ENCODE measurements at regions not wholly inside any gene's neighbourhood (a gene's known extent, or its start where the extent isn't known, plus 50 kb on each side); places are given as distances from the start of the nearest gene placed in this dataset.
"Not testable (repeated sequence)": the region's sequence is repeated elsewhere in the genome, so short reads cannot be mapped to it uniquely, and the experiment has no call there.

GRCh38 chr4:131883181-131883580 lies 1265.9 kb upstream of the PCDH10 start:
- DNase-seq (ENCODE audit: low spot score) = not testable (repeated sequence)

- not testable (repeated sequence) for DNase-seq (ENCODE audit: low spot score)
These were observed 1223.4 kb upstream of the PCDH10 start for GRCh38 chr4:131925662-131926061.

- not testable (repeated sequence) for DNase-seq (ENCODE audit: low spot score)
These were observed 1181.4 kb upstream of the PCDH10 start for GRCh38 chr4:131967646-131968045.

GRCh38 chr4:131974730-131975129 lies 1174.4 kb upstream of the PCDH10 start:
- DNase-seq (ENCODE audit: low spot score) = no peak

- DNase-seq (ENCODE audit: low spot score) = not testable (repeated sequence)
These were observed 1173.6 kb upstream of the PCDH10 start for GRCh38 chr4:131975276-131976132.

- not testable (repeated sequence) for DNase-seq (ENCODE audit: low spot score)
These were observed 1172.7 kb upstream of the PCDH10 start for GRCh38 chr4:131976133-131977002.

- no peak for DNase-seq (ENCODE audit: low spot score)
These were observed 1171.0 kb upstream of the PCDH10 start for GRCh38 chr4:131978120-131978519.

- no peak for DNase-seq (ENCODE audit: low spot score)
These were observed 1159.5 kb upstream of the PCDH10 start for GRCh38 chr4:131989576-131989975.

- no peak for DNase-seq (ENCODE audit: low spot score)
These were observed 1147.6 kb upstream of the PCDH10 start for GRCh38 chr4:132001542-132001941.

GRCh38 chr4:132003593-132003992 lies 1145.5 kb upstream of the PCDH10 start:
- DNase-seq (ENCODE audit: low spot score) = no peak

- no peak for DNase-seq (ENCODE audit: low spot score)
These were observed 1133.8 kb upstream of the PCDH10 start for GRCh38 chr4:132015321-132015720.

GRCh38 chr4:132016703-132017350 lies 1132.3 kb upstream of the PCDH10 start:
- no peak for DNase-seq (ENCODE audit: low spot score)

- no peak for DNase-seq (ENCODE audit: low spot score)
These were observed 1122.9 kb upstream of the PCDH10 start for GRCh38 chr4:132026166-132026565.

GRCh38 chr4:132026816-132027215 lies 1122.3 kb upstream of the PCDH10 start:
- DNase-seq (ENCODE audit: low spot score) = no peak

- no peak for DNase-seq (ENCODE audit: low spot score)
These were observed 1092.6 kb upstream of the PCDH10 start for GRCh38 chr4:132056496-132056895.

- DNase-seq (ENCODE audit: low spot score) = no peak
These were observed 1089.9 kb upstream of the PCDH10 start for GRCh38 chr4:132059227-132059626.

GRCh38 chr4:132062611-132063239 lies 1086.4 kb upstream of the PCDH10 start:
- no peak for DNase-seq (ENCODE audit: low spot score)

- no peak for DNase-seq (ENCODE audit: low spot score)
These were observed 1085.3 kb upstream of the PCDH10 start for GRCh38 chr4:132063829-132064228.

- DNase-seq (ENCODE audit: low spot score) = no peak
These were observed 1083.1 kb upstream of the PCDH10 start for GRCh38 chr4:132065940-132066495.

- DNase-seq (ENCODE audit: low spot score) = no peak
These were observed 1077.3 kb upstream of the PCDH10 start for GRCh38 chr4:132071815-132072214.

GRCh38 chr4:132076829-132077228 lies 1072.3 kb upstream of the PCDH10 start:
- no peak for DNase-seq (ENCODE audit: low spot score)

- DNase-seq (ENCODE audit: low spot score) = no peak
These were observed 1064.0 kb upstream of the PCDH10 start for GRCh38 chr4:132085105-132085504.

Data from activated CD4-positive, alpha-beta T cell treated with anti-CD3 and anti-CD28 coated beads, Interleukin-2, Interleukin-4, amounts not matched to agents 100 ng/mL and 50 ng/mL, durations not matched to agents 16 hours and 8 hours (primary cell).